ENCODE measurements at regions not wholly inside any gene's neighbourhood (a gene's known extent, or its start where the extent isn't known, plus 50 kb on each side); places are given as distances from the start of the nearest gene placed in this dataset.
"Not testable (repeated sequence)": the region's sequence is repeated elsewhere in the genome, so short reads cannot be mapped to it uniquely, and the experiment has no call there.

- H3K9ac ChIP-seq (ENCODE audit: low read length); H3K36me3 ChIP-seq (ENCODE audit: control insufficient read depth, insufficient read depth, low read length); H3K27me3 ChIP-seq (ENCODE audit: control insufficient read depth, insufficient read depth, low read length); H3K4me1 ChIP-seq (ENCODE audit: control insufficient read depth, insufficient read depth, low read length); H3K9me3 ChIP-seq (ENCODE audit: control insufficient read depth, low read length); H3K4me3 ChIP-seq (ENCODE audit: low read length): not testable (repeated sequence)
Observed at GRCh38 chr16:72578061-72578460, 406.1 kb upstream of the PMFBP1 start.

DNA sequence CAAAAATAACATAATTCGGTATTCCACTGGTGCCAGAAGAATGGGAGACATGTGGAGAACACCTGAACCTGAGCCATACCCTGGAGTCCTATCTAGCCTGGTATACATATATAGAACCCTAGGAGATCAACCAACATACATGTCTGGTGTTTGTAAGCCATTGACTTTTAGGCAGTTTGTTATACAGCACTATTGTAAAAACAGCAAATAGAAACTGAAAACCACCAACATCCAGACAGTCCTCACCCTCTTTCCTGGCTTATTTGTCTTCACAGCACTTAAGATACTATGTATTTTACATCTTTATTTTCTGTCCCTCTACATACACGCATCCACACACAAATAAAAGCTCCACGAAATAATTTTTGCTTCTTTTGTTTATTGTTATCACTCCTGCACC, 404.2 kb upstream of the PMFBP1 start:
- Histone ChIP-seq H3K36me3 (ENCODE audit: control insufficient read depth, insufficient read depth, low read length) (no peaks in the 10 kb centered on the region), H3K9me3 (ENCODE audit: control insufficient read depth, low read length) (no peaks in the 10 kb centered on the region), H3K9ac (ENCODE audit: low read length) (no peak overlapping the region), H3K4me3 (ENCODE audit: low read length) (no peak overlapping the region), H3K27me3 (ENCODE audit: control insufficient read depth, insufficient read depth, low read length) (no peaks in the 10 kb centered on the region), H3K4me1 (ENCODE audit: control insufficient read depth, insufficient read depth, low read length) (no peaks in the 10 kb centered on the region)

DNA sequence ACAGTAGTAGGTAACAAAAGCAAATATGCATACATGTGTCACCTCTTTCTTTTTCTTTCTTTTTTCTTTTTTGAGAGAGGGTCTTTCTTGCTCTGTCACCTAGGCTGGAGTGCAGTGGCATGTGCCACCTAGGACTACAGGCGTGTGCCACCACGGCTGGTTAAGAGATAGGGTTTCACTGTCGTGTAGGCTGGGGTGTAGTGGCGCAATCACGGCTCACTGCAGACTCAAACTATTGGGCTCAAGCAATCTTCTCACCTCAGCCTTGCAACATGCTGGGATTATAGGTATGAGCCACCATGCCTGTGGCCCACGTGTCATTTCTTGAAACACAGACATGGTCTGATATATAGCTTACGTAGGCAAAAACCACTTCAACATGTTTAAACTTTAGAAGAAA, 397.7 kb upstream of the PMFBP1 start:
- Histone ChIP-seq H3K27me3 (ENCODE audit: control insufficient read depth, insufficient read depth, low read length) (no peaks in the 10 kb centered on the region), H3K9me3 (ENCODE audit: control insufficient read depth, low read length) (no peaks in the 10 kb centered on the region), H3K36me3 (ENCODE audit: control insufficient read depth, insufficient read depth, low read length) (no peaks in the 10 kb centered on the region), H3K4me1 (ENCODE audit: control insufficient read depth, insufficient read depth, low read length) (no peaks in the 10 kb centered on the region), H3K9ac (ENCODE audit: low read length) (no peak overlapping the region), H3K4me3 (ENCODE audit: low read length) (no peak overlapping the region)

DNA sequence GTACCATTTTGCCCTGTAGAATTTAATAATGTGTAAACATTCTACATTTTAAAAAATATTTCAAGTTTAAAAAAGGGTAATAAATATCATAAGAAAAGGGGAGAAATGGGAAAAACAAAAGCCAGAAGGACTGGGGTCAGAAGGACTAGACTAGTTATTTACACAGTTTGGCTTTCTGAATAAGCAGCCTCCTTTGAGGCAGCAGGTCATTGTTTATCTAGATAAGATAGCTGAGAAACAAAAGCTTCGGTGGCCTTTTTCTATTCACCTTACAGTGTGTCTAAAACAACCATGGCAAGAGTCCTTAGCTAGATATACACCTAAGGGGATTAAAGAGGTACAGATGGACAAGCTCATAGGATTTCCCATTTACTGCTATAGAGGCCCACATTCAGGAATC, 396.5 kb upstream of the PMFBP1 start:
- H3K4me3 ChIP-seq (ENCODE audit: low read length) = no peak overlapping the region
- no peaks in the 10 kb centered on the region for H3K36me3 ChIP-seq (ENCODE audit: control insufficient read depth, insufficient read depth, low read length)
- H3K9ac ChIP-seq (ENCODE audit: low read length) = no peak overlapping the region
- H3K27me3 ChIP-seq (ENCODE audit: control insufficient read depth, insufficient read depth, low read length) = no peaks in the 10 kb centered on the region
- H3K9me3 ChIP-seq (ENCODE audit: control insufficient read depth, low read length) = no peaks in the 10 kb centered on the region
- no peaks in the 10 kb centered on the region for H3K4me1 ChIP-seq (ENCODE audit: control insufficient read depth, insufficient read depth, low read length)

GRCh38 chr16:72566174-72566573, 394.2 kb upstream of the PMFBP1 start:
- Histone ChIP-seq H3K9me3 (ENCODE audit: control insufficient read depth, low read length) (no peaks in the 10 kb centered on the region), H3K9ac (ENCODE audit: low read length) (no peak overlapping the region), H3K4me3 (ENCODE audit: low read length) (no peak overlapping the region), H3K27me3 (ENCODE audit: control insufficient read depth, insufficient read depth, low read length) (no peaks in the 10 kb centered on the region), H3K4me1 (ENCODE audit: control insufficient read depth, insufficient read depth, low read length) (no peaks in the 10 kb centered on the region), H3K36me3 (ENCODE audit: control insufficient read depth, insufficient read depth, low read length) (no peaks in the 10 kb centered on the region)

DNA sequence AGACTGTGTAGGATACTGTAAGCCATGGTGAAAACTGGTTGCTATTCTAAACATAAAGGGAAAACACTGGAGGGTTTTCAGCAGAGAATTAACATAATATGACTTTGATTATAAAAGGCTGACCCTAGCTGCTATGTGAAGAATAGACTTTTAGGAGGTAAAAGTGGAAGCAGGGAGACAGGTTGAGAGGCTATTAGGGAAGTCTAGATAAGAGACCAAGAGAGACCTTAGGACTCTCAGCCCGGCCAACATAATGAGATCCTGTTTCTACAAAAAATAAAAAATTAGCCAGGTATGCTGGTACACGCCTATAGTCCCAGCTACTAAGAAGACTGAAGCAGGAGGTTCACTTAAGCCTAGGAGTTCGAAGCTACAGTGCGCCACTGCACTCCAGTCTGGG, 393.2 kb upstream of the PMFBP1 start:
- H3K9me3 ChIP-seq (ENCODE audit: control insufficient read depth, low read length) = no peaks in the 10 kb centered on the region
- H3K4me1 ChIP-seq (ENCODE audit: control insufficient read depth, insufficient read depth, low read length) = no peaks in the 10 kb centered on the region
- H3K9ac ChIP-seq (ENCODE audit: low read length) = no peak overlapping the region
- no peaks in the 10 kb centered on the region for H3K36me3 ChIP-seq (ENCODE audit: control insufficient read depth, insufficient read depth, low read length)
- H3K4me3 ChIP-seq (ENCODE audit: low read length) = no peak overlapping the region
- H3K27me3 ChIP-seq (ENCODE audit: control insufficient read depth, insufficient read depth, low read length) = no peaks in the 10 kb centered on the region

- Histone ChIP-seq H3K9ac (ENCODE audit: low read length) (no peak overlapping the region), H3K4me1 (ENCODE audit: control insufficient read depth, insufficient read depth, low read length) (peaks cover 4% of the 10 kb centered on the region), H3K27me3 (ENCODE audit: control insufficient read depth, insufficient read depth, low read length) (no peaks in the 10 kb centered on the region), H3K9me3 (ENCODE audit: control insufficient read depth, low read length) (no peaks in the 10 kb centered on the region), H3K4me3 (ENCODE audit: low read length) (no peak overlapping the region), H3K36me3 (ENCODE audit: control insufficient read depth, insufficient read depth, low read length) (no peaks in the 10 kb centered on the region)
Observed at GRCh38 chr16:72560617-72561016, 388.7 kb upstream of the PMFBP1 start.

- Histone ChIP-seq H3K36me3 (ENCODE audit: control insufficient read depth, insufficient read depth, low read length) (no peaks in the 10 kb centered on the region), H3K9me3 (ENCODE audit: control insufficient read depth, low read length) (no peaks in the 10 kb centered on the region), H3K4me1 (ENCODE audit: control insufficient read depth, insufficient read depth, low read length) (peaks cover 4% of the 10 kb centered on the region), H3K9ac (ENCODE audit: low read length) (no peak overlapping the region), H3K27me3 (ENCODE audit: control insufficient read depth, insufficient read depth, low read length) (no peaks in the 10 kb centered on the region), H3K4me3 (ENCODE audit: low read length) (no peak overlapping the region)
Observed at GRCh38 chr16:72558501-72558900, 386.5 kb upstream of the PMFBP1 start.

DNA sequence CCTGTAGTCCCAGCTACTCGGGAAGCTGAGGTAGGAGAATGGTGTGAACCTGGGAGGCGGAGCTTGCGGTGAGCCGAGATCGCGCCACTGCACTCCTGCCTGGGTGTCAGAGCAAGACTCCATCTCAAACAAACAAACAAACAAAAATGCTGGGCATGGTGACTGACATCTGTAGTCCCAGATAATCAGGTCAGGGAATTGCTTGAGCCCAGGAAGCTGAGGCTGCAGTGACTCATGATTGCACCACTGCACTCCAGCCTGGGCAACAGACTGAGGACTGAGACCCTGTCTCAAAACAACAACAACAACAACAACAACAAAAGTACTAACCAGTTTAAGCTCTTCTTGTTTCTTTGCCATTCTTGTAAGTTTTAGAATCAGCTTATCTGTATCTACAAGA, 383.0 kb upstream of the PMFBP1 start:
- H3K9ac ChIP-seq (ENCODE audit: low read length) = no peak overlapping the region
- peaks cover 4% of the 10 kb centered on the region for H3K4me1 ChIP-seq (ENCODE audit: control insufficient read depth, insufficient read depth, low read length)
- H3K27me3 ChIP-seq (ENCODE audit: control insufficient read depth, insufficient read depth, low read length) = no peaks in the 10 kb centered on the region
- H3K36me3 ChIP-seq (ENCODE audit: control insufficient read depth, insufficient read depth, low read length) = no peaks in the 10 kb centered on the region
- no peak overlapping the region for H3K4me3 ChIP-seq (ENCODE audit: low read length)
- H3K9me3 ChIP-seq (ENCODE audit: control insufficient read depth, low read length) = no peaks in the 10 kb centered on the region

DNA sequence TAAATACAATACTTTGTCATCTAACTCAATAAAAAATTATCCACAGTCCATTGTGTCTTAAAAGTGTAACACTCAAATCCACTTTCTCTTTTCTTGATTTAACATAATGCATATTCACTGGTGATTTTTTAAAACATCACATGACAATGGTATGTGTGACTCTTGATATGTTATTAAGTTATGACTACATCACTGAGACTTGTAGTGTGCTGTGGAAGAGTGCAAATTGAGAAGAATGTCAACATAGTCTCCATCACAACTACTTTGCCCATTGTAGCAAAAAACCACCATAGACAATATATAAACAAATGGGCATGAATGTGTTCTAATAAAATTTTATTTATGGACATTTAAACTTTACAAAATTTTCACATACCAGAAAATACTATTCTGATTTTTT, 380.7 kb upstream of the PMFBP1 start:
- Histone ChIP-seq H3K27me3 (ENCODE audit: control insufficient read depth, insufficient read depth, low read length) (no peaks in the 10 kb centered on the region), H3K4me1 (ENCODE audit: control insufficient read depth, insufficient read depth, low read length) (no peaks in the 10 kb centered on the region), H3K9me3 (ENCODE audit: control insufficient read depth, low read length) (no peaks in the 10 kb centered on the region)

DNA sequence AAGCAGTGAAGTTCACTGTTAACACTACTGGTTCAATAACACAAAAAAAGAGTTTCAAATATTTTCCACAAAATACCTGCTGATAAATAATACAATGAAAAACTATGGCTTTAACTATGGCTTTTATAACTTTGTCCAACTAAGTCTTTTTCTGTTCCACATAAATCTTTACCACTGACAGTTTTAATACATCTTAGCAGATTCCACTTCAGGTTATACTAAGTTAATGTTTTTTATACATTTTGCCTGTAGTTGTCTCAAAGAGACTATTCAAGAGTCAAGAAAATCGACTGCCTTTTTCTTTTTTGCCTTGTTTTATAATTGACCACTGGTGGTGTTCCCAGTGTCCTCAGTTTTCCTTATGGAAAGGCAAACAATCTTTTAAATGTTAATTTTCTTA, 379.7 kb upstream of the PMFBP1 start:
- no peak overlapping the region for H3K9ac ChIP-seq (ENCODE audit: low read length)
- no peaks in the 10 kb centered on the region for H3K36me3 ChIP-seq (ENCODE audit: control insufficient read depth, insufficient read depth, low read length)
- no peak overlapping the region for H3K4me3 ChIP-seq (ENCODE audit: low read length)
- no peaks in the 10 kb centered on the region for H3K4me1 ChIP-seq (ENCODE audit: control insufficient read depth, insufficient read depth, low read length)
- H3K27me3 ChIP-seq (ENCODE audit: control insufficient read depth, insufficient read depth, low read length) = no peaks in the 10 kb centered on the region
- no peaks in the 10 kb centered on the region for H3K9me3 ChIP-seq (ENCODE audit: control insufficient read depth, low read length)

More for the DNA sequence above, 380.7 kb upstream of the PMFBP1 start:
- no peaks in the 10 kb centered on the region for H3K36me3 ChIP-seq (ENCODE audit: control insufficient read depth, insufficient read depth, low read length)
- H3K9ac ChIP-seq (ENCODE audit: low read length) = no peak overlapping the region
- H3K4me3 ChIP-seq (ENCODE audit: low read length) = no peak overlapping the region

GRCh38 chr16:72549878-72550277, 377.9 kb upstream of the PMFBP1 start:
- no peaks in the 10 kb centered on the region for H3K9me3 ChIP-seq (ENCODE audit: control insufficient read depth, low read length)
- no peaks in the 10 kb centered on the region for H3K27me3 ChIP-seq (ENCODE audit: control insufficient read depth, insufficient read depth, low read length)
- H3K4me1 ChIP-seq (ENCODE audit: control insufficient read depth, insufficient read depth, low read length) = no peaks in the 10 kb centered on the region
- H3K9ac ChIP-seq (ENCODE audit: low read length) = no peak overlapping the region
- no peak overlapping the region for H3K4me3 ChIP-seq (ENCODE audit: low read length)
- H3K36me3 ChIP-seq (ENCODE audit: control insufficient read depth, insufficient read depth, low read length) = no peaks in the 10 kb centered on the region

GRCh38 chr16:72542102-72542501, 370.1 kb upstream of the PMFBP1 start:
- Histone ChIP-seq H3K9me3 (ENCODE audit: control insufficient read depth, low read length) (no peaks in the 10 kb centered on the region), H3K9ac (ENCODE audit: low read length) (no peak overlapping the region), H3K27me3 (ENCODE audit: control insufficient read depth, insufficient read depth, low read length) (no peaks in the 10 kb centered on the region), H3K4me3 (ENCODE audit: low read length) (no peak overlapping the region), H3K4me1 (ENCODE audit: control insufficient read depth, insufficient read depth, low read length) (no peaks in the 10 kb centered on the region), H3K36me3 (ENCODE audit: control insufficient read depth, insufficient read depth, low read length) (no peaks in the 10 kb centered on the region)
